GM23248 (cell line): ENCODE measurements at regions not wholly inside any gene's neighbourhood (a gene's known extent, or its start where the extent isn't known, plus 50 kb on each side); places are given as distances from the start of the nearest gene placed in this dataset.

Experiments used
- EZH2 ChIP-seq: fragments of 200-600 bp; sonication (generic); IDR thresholded peaks from 2 replicates; pipeline ENCODE4 v1.6.1; 2018; ENCODE audit warnings: antibody characterized with exemption, mild to moderate bottlenecking; ENCODE audit not compliant: insufficient read depth, poor library complexity, severe bottlenecking
- EZH2phosphoT487 ChIP-seq: fragments of 200-600 bp; sonication (generic); IDR thresholded peaks from 2 replicates; pipeline ENCODE4 v1.6.1; 2018; ENCODE audit warnings: antibody characterized with exemption, moderate library complexity, mild to moderate bottlenecking, low read depth; ENCODE audit not compliant: insufficient read depth

GRCh38 chr3:99087277-99087676, 185.8 kb upstream of the DCBLD2 start:
- TF ChIP-seq EZH2 (no peak), EZH2phosphoT487 (no peak)
